GM06990 (cell line): ENCODE measurements at regions not wholly inside any gene's neighbourhood (a gene's known extent, or its start where the extent isn't known, plus 50 kb on each side); places are given as distances from the start of the nearest gene placed in this dataset.

Experiments used
- DNase-seq: peaks from one replicate; pipeline ENCODE4 v3.0.0-alpha.2; 2011; ENCODE audit not compliant: insufficient read length; ENCODE audit errors: extremely low read depth
- H3K27me3 ChIP-seq: replicated peaks from 2 replicates; pipeline ENCODE4 v1.6.0; 2011; ENCODE audit warnings: low read length; ENCODE audit not compliant: control insufficient read depth, insufficient read depth
- H3K36me3 ChIP-seq: 2 replicates; pipeline ENCODE4 v1.5.1; 2011; ENCODE audit warnings: low read length; ENCODE audit not compliant: control insufficient read depth, insufficient read depth
- H3K4me3 ChIP-seq: replicated peaks from 2 replicates; pipeline ENCODE4 v1.5.1; 2011; ENCODE audit warnings: low read depth, mild to moderate bottlenecking, control low read depth, low read length
- CTCF ChIP-seq: IDR thresholded peaks from 2 replicates; pipeline ENCODE4 v1.5.1; 2011; ENCODE audit warnings: low read length, control low read depth, mild to moderate bottlenecking, inconsistent platforms; ENCODE audit not compliant: insufficient read depth, poor library complexity, severe bottlenecking

- TF ChIP-seq CTCF: no peak
- Histone ChIP-seq H3K4me3 (no peak overlapping the region), H3K27me3 (no peaks in the 10 kb centered on the region), H3K36me3 (no peaks in the 10 kb centered on the region)
- no peak for DNase-seq
These were observed 135.5 kb upstream of the ZSWIM2 start for GRCh38 chr2:186984481-186984880.

- Histone ChIP-seq H3K27me3 (no peaks in the 10 kb centered on the region), H3K36me3 (no peaks in the 10 kb centered on the region), H3K4me3 (no peak overlapping the region)
- no peak for TF ChIP-seq CTCF
- no peak for DNase-seq
These were observed 132.0 kb upstream of the ZSWIM2 start for GRCh38 chr2:186980787-186981550.

GRCh38 chr2:186980117-186980442 lies 131.1 kb upstream of the ZSWIM2 start:
- H3K36me3 ChIP-seq: no peaks in the 10 kb centered on the region
- no peak for TF ChIP-seq CTCF
- no peaks in the 10 kb centered on the region for H3K27me3 ChIP-seq
- H3K4me3 ChIP-seq: no peak overlapping the region
- no peak for DNase-seq

- TF ChIP-seq CTCF: no peak
- Histone ChIP-seq H3K27me3 (no peaks in the 10 kb centered on the region), H3K4me3 (no peak overlapping the region), H3K36me3 (no peaks in the 10 kb centered on the region)
- no peak for DNase-seq
These were observed 130.6 kb upstream of the ZSWIM2 start for GRCh38 chr2:186979439-186980116.

- DNase-seq: no peak
- Histone ChIP-seq H3K36me3 (no peaks in the 10 kb centered on the region), H3K27me3 (no peaks in the 10 kb centered on the region), H3K4me3 (no peak overlapping the region)
- no peak for TF ChIP-seq CTCF
These were observed 128.6 kb upstream of the ZSWIM2 start for GRCh38 chr2:186977433-186978045.
